ENCODE measurements at regions not wholly inside any gene's neighbourhood (a gene's known extent, or its start where the extent isn't known, plus 50 kb on each side); places are given as distances from the start of the nearest gene placed in this dataset.

- TF ChIP-seq POLR2AphosphoS5 (IDR thresholded peaks at IDR 0.05; ENCODE audit: insufficient read depth in 1 of 2, low read depth in 1 of 2), result no peak
- TF ChIP-seq CTCF (IDR thresholded peaks at IDR 0.05), result no peak
- no peak for TF ChIP-seq POLR2A (IDR thresholded peaks at IDR 0.05)
Measured at GRCh38 chr14:76267322-76268046, 108.5 kb upstream of the ESRRB start.

Measured in vagina (tissue), 2 donors.